OCI-LY7 (cell line): ENCODE measurements at regions not wholly inside any gene's neighbourhood (a gene's known extent, or its start where the extent isn't known, plus 50 kb on each side); places are given as distances from the start of the nearest gene placed in this dataset.
"Not testable (repeated sequence)": the region's sequence is repeated elsewhere in the genome, so short reads cannot be mapped to it uniquely, and the experiment has no call there.

ENCODE experiments used
- BruUV-seq: library from RNA; stranded (reverse); fragments of 400-500 nt; replicated peaks from 2 replicates; lab custom pipeline; 2021; lab: Mats Ljungman, UMichigan
- CTCF ChIA-PET: fragments of 300-600 bp; sonication (Branson Sonifier 250); formaldehyde crosslinking; loops from one replicate; lab custom pipeline; 2022; ENCODE audit warnings: antibody characterized with exemption; ENCODE audit not compliant: unreplicated experiment; lab: Charles Lee
- POLR2A ChIA-PET: fragments of 300-600 bp; sonication (Branson Sonifier 250); formaldehyde crosslinking; loops from one replicate; lab custom pipeline; 2022; ENCODE audit warnings: antibody characterized with exemption; lab: Charles Lee
- DNase-seq: peaks from one replicate; pipeline ENCODE4 v3.0.0-alpha.2; 2015; ENCODE audit warnings: low spot score
- H2AFZ ChIP-seq: fragments of 200-600 bp; sonication (generic), shearing (Covaris generic); 2 replicates; pipeline ENCODE4 v1.6.1; 2014; ENCODE audit warnings: mild to moderate bottlenecking, antibody characterized with exemption, low read length, moderate library complexity
- H3K27ac ChIP-seq: fragments of 200-600 bp; sonication (generic); 2 replicates; pipeline ENCODE4 v1.5.1; 2014; ENCODE audit warnings: mixed run types, low read depth, mild to moderate bottlenecking, moderate library complexity, low read length, inconsistent platforms; ENCODE audit not compliant: poor library complexity, severe bottlenecking
- H3K36me3 ChIP-seq: fragments of 200-600 bp; sonication (generic); 2 replicates; pipeline ENCODE4 v1.6.1; 2014; ENCODE audit warnings: mild to moderate bottlenecking, antibody characterized with exemption, low read length, moderate library complexity, mixed read lengths; ENCODE audit not compliant: insufficient read depth
- H3K4me1 ChIP-seq: fragments of 200-600 bp; sonication (generic); 2 replicates; pipeline ENCODE4 v1.5.1; 2014; ENCODE audit warnings: mild to moderate bottlenecking, low read length; ENCODE audit not compliant: insufficient read depth, poor library complexity, severe bottlenecking
- H3K4me2 ChIP-seq: fragments of 200-600 bp; sonication (generic); 2 replicates; pipeline ENCODE4 v1.6.1; 2014; ENCODE audit warnings: mild to moderate bottlenecking, low read length
- H3K4me3 ChIP-seq: fragments of 200-600 bp; sonication (generic); 2 replicates; pipeline ENCODE4 v1.5.1; 2014; ENCODE audit warnings: mild to moderate bottlenecking, low read depth, low read length; ENCODE audit not compliant: poor library complexity, severe bottlenecking
- H3K79me2 ChIP-seq: fragments of 200-600 bp; sonication (generic); 2 replicates; pipeline ENCODE4 v1.6.1; 2016; ENCODE audit warnings: low read depth, mild to moderate bottlenecking, low read length, moderate library complexity, mixed read lengths; ENCODE audit not compliant: insufficient read depth
- H3K9me2 ChIP-seq: fragments of 200-600 bp; sonication (generic); 2 replicates; pipeline ENCODE4 v1.6.1; 2016; ENCODE audit warnings: mild to moderate bottlenecking, low read length, mixed read lengths; ENCODE audit not compliant: insufficient read depth
- H3K9me3 ChIP-seq: fragments of 200-600 bp; sonication (generic); 2 replicates; pipeline ENCODE4 v1.6.1; 2014; ENCODE audit warnings: mild to moderate bottlenecking, mixed run types, low read length, mixed read lengths
- H4K20me1 ChIP-seq: fragments of 200-600 bp; sonication (generic); 2 replicates; pipeline ENCODE4 v1.6.1; 2014; ENCODE audit warnings: mild to moderate bottlenecking, antibody characterized with exemption, low read length, moderate library complexity, mixed read lengths; ENCODE audit not compliant: insufficient read depth
- EZH2phosphoT487 ChIP-seq: fragments of 200-600 bp; sonication (generic); IDR thresholded peaks from 2 replicates; pipeline ENCODE4 v1.6.1; 2018; ENCODE audit warnings: low read depth, borderline replicate concordance, mild to moderate bottlenecking, mixed run types, antibody characterized with exemption, low read length, moderate library complexity, mixed read lengths
- intact Hi-C: fragments of 100-400 bp; cut with micrococcal nuclease; formaldehyde crosslinking; loops from one replicate; pipeline ENCODE4 v1.10.0; 2022; ENCODE audit not compliant: unreplicated experiment
- TF ChIP-seq, protein P1 (sequence below): fragments of 200-600 bp; sonication (generic); conservative IDR thresholded peaks from 2 replicates; pipeline ENCODE4 v1.5.1; 2014; ENCODE audit warnings: mild to moderate bottlenecking, antibody characterized with exemption, low read length, moderate library complexity, mixed read lengths

DNA sequence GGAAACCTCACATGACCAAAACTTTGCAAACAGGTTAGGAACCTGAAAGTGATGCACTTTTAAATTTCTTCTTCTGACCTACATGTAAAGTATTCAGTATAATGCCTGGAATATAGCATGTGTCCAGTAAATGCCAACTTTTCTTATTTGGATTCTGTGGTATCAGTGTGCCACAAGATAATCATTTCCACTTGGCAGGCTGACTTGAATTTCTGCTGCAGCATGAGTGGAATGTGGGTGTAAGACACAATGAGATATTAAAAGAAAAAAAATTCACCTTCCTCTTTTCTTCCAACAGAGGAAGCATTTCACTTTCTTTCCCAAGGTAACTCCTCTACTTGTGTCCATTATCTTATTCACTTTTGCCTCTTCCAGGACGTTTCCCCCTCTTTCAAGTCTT, 141.9 kb upstream of the PRKD1 start:
- no peak for DNase-seq
- intact Hi-C loops, result no loop called here
- Histone ChIP-seq H3K4me1 (no peaks in the 10 kb centered on the region), H3K9me3 (no peaks in the 10 kb centered on the region), H3K27ac (no peak overlapping the region), H3K9me2 (no peaks in the 10 kb centered on the region), H3K79me2 (no peaks in the 10 kb centered on the region), H3K4me3 (no peak overlapping the region), H2AFZ (no peak overlapping the region), H3K36me3 (no peaks in the 10 kb centered on the region), H3K4me2 (no peak overlapping the region), H4K20me1 (no peaks in the 10 kb centered on the region)
- BruUV-seq, result no TSS peak
- ChIA-PET POLR2A (no interaction called here), CTCF (no interaction called here)
- TF ChIP-seq, protein P1, sequence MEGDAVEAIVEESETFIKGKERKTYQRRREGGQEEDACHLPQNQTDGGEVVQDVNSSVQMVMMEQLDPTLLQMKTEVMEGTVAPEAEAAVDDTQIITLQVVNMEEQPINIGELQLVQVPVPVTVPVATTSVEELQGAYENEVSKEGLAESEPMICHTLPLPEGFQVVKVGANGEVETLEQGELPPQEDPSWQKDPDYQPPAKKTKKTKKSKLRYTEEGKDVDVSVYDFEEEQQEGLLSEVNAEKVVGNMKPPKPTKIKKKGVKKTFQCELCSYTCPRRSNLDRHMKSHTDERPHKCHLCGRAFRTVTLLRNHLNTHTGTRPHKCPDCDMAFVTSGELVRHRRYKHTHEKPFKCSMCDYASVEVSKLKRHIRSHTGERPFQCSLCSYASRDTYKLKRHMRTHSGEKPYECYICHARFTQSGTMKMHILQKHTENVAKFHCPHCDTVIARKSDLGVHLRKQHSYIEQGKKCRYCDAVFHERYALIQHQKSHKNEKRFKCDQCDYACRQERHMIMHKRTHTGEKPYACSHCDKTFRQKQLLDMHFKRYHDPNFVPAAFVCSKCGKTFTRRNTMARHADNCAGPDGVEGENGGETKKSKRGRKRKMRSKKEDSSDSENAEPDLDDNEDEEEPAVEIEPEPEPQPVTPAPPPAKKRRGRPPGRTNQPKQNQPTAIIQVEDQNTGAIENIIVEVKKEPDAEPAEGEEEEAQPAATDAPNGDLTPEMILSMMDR, result no peak
- TF ChIP-seq EZH2phosphoT487, result no peak

DNA sequence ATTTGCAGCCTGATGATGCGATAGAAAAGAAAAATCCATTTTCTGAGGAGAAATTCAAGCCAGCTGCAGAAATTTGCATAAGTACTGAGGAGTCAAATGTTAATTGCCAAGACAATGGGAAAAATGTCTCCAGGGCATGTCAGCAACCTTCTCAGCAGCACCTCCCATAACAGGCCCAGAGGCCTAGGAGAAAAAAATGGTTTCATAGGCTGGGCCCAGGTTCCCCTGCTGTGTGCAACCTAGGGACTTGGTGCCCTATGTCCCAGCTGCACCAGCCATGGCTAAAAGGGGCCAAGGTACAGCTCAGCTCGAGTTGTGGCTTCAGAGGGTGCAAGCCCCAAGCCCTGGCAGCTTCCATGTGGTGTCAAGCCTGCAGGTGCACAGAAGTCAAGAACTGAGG, 144.8 kb upstream of the PRKD1 start:
- DNase-seq, H3K9me2 ChIP-seq, H3K79me2 ChIP-seq, H3K36me3 ChIP-seq, H2AFZ ChIP-seq, intact Hi-C loops, POLR2A ChIA-PET, BruUV-seq, H3K4me2 ChIP-seq, CTCF ChIA-PET, H3K4me1 ChIP-seq, H3K4me3 ChIP-seq, H3K27ac ChIP-seq, H3K9me3 ChIP-seq, H4K20me1 ChIP-seq: not testable (repeated sequence)

DNA sequence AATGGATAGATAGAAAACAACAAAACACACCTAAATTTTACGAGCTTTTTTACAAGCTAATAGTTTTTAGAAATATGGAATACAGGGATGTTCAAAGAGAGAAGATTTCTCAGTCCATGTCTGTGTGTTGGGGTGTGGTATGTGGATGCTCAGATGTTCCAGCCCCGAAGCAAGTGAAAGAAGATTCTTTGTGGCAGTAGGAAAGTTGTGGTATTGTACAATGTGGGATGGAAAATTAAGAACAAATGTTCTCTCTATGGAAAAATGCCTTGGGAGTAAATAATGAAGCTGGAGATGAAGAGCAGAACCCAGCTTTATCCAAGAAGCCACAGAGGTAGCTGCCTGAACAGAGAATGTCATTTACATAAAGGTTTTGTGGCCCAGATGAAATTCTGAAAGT, 150.3 kb upstream of the PRKD1 start:
- Histone ChIP-seq H3K79me2 (no peaks in the 10 kb centered on the region), H3K9me3 (no peaks in the 10 kb centered on the region), H3K9me2 (no peaks in the 10 kb centered on the region), H3K4me3 (no peak overlapping the region), H3K27ac (no peak overlapping the region), H3K4me2 (no peak overlapping the region), H3K4me1 (no peaks in the 10 kb centered on the region), H2AFZ (no peak overlapping the region), H4K20me1 (no peaks in the 10 kb centered on the region), H3K36me3 (no peaks in the 10 kb centered on the region)
- ChIA-PET POLR2A (no interaction called here), CTCF (no interaction called here)
- intact Hi-C loops, result no loop called here
- TF ChIP-seq, protein P1, result no peak
- no peak for TF ChIP-seq EZH2phosphoT487
- DNase-seq, result no peak
- BruUV-seq, result no TSS peak
